ENCODE measurements at regions not wholly inside any gene's neighbourhood (a gene's known extent, or its start where the extent isn't known, plus 50 kb on each side); places are given as distances from the start of the nearest gene placed in this dataset.

DNA sequence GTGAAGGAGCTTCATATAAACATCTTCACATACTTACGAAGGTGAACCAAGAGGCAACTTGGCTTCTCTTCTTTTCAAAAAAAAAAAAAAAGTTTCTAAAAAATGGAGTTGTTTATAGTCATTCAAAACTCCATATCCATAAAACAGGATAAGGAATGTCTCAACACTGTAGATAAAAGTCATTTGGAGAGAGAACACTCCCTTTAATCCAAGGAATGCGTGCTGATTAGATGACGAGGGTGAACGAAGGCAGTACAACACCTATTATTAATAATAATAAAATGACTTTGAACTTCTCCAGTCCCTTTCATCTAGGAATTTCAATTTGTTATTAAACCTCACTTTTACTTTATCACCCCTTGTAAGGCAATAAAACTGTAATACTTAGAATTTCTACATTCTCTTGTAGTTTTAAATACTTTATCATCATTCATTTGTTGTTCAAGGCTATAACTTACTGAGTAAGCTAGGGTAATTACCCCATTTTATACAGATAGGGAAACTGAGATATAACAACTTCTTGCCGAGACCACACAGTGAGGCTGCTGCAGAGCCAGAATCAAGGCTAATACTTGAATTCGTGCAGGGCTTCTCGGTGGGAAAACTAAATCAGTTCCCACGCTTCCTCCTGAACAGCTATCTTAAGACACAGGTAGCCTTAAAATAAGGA, 377.1 kb downstream of the EFNA5 start:
- no peak for DNase-seq

DNA sequence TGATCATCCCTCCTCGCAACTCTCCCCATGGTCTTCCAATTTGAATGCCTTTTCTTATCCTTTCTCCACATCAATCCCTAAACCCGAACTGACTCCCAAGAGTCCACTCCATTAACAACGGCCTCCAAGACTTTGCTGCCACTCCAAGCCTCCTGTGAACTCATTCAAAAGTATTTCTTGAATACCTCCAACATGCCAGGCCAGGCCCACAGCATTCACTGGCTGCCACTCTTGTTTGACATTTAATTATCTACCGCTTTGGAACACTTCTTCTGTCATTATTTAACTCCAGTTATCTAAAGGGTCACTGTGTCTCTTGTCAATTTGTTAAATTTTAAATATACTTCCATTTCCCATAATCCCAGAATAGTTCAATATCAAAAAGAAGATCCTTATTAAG, 378.9 kb downstream of the EFNA5 start:
- DNase-seq: no peak

DNA sequence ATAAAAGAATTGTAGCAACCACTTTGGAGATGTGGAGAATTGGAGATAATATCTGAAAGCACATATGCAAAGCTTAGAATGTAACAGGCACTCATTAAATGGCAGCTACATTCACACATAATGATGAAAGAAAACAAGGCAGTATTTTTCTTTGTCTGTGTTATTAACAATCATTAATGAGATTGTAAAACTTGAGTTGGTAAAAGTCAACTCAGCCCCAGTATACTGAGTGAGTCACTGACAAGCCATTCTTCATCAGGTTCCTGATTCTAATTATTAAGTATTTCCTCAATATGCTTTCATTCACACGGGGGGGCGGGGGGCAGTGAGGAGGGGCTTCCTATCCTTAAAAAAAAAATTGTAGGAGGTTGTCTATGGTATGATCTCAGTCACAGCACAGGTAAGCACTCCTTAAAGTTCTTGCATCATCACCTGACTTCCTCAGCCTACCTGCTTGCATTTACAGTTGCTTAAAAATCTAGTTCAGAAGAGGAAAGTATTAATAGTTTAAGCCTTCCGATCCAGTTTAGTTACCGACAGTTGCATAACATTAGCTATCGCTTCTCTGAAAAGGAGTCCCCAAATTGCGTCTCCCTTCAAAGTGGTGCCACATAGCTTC, 379.8 kb downstream of the EFNA5 start:
- DNase-seq: no peak

DNA sequence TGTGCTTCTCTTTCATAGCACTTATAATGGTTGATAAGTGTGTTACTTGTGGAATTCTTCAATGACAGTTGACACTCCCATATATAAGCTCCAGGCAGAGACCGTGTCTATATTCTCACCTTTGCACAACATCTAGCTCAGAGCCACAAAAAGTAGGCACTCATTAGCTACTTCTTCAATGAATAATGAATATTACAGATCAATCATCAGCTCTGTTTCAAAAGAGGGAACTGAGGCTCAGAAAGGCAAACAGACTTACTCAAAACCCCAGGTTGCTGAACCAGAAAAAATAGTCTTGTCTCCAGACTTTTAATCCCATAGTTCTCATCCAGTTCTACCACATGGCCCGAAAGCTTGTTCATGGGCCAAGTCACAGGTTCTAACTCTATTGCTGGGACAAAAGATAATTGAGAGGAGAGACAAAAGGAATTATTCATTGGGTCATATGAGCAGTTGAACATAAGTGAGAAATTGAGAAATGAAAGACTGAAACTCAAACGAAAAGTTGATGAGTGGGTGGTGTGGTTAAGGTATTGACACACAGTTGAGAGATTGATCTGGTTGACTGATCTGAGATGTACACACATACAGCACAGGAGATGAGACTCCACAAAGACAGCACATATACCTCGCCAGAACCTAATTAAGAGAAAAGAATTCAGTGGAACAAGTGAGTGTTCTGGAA, 381.6 kb downstream of the EFNA5 start:
- DNase-seq: peak in 1 of 5 donors; percentile 1

DNA sequence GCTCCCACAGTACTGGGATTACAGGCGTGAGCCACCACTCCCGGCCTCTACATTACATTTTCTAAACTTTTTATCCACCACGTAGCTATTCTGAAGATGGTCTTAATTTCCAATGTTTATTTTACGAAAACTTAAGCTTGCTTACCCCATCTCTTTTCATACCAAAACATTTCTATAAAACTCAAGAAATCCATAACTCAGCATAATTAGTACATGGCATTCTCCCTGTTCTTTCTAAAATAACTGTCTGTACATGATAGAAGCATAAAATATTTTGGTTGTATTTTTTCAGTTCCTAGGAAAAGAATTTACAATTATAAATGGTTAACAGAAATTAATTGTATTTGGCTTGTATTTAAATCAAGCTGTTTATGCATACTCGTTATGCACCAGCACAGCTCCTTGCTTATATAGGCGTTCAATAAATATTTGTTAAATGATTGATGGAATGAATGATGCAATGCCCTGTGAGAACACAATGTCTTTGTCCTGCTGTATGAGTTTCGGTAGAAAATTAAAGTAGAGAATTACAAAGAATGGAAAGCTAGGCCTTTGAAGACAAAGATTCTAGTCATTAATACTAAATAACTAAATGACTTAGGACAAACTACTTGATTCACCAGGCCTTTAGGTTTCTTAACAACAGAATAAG, 384.2 kb downstream of the EFNA5 start:
- no peak for DNase-seq

DNA sequence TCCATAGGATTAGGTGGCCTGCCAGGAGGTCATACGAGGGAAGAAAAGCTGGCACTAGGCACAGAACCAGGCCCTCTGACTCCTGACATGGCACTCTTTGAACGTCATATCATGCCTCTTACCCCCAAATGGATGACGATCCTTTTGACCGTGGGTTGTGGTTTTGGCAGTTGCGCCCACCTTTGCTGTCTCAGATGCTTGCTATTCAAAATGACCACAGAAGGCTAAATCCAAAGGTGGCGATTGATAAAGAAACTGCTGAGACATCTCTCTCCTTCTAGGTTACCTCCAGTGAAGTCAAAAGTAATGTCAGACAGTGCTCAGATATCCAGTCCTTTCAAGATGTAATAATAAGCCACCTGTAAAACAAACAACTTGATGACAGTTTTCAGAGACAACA, 385.0 kb downstream of the EFNA5 start:
- no peak for DNase-seq

DNA sequence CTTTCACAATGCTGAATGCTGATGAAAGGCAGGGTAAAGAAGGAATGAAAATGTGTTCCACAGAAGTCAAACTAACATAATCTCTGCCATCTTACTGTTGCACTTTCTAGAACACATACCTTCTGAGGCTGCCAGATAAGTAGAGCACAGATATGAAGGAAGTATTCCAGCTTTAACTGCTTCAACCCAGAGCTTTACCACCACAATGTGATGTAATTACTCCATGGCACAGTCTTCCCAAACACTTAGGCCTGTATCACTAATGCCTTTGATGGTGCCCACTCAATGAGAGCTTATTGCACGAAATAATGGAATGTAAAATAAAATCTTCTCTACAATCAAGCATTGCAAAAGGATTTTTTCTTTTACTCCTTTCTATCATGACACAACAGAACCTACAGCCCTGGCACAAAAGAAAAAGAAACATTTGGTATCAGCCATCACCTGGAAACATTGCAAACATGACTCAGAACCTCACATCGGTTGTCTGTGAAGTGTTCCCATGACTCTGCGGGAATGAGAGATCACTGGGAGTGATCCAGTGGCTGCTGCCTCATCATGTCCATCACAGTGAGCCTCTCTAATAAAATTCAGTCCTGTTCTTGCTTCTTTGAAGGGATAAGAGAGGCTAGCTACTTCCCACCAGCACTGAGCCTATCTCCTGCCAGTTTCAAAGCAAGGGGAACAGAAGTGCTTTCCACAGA, 385.8 kb downstream of the EFNA5 start:
- no peak for DNase-seq

DNA sequence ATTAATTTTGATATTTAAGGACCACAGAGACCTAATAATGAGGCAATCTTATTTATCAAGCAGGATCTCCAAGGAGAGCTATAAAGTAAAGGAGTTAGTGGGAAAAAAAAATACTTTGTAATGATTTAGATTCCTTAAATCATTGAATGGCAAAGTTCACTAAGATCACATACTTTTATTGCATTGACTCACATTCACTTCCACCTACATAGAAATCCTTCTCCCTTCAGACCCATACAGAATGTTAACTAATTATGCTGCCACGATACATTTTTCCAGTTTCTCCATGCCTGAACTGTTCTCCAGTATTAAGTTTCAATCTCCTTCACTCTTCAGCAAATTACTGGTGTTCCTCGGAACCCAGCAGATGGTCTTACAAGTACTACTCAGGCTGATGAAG, 388.7 kb downstream of the EFNA5 start:
- no peak for DNase-seq

DNA sequence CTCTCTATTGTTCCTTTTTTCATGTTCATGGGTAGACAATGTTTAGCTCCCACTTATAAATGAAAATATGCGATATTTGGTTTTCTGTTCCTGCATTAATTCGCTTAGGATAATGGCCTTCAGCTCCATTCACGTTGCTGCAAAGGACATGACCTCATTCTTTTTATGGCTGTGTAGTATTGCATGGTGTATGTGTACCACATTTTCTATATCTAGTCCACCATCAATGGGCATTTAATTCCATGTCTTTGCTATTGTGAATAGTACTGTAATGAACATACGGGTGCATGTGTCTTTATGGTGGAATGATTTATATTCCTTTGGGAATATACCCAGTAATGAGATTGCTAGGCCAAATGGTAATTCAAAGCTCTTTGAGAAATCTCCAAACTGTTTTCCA, 392.0 kb downstream of the EFNA5 start:
- no peak for DNase-seq

DNA sequence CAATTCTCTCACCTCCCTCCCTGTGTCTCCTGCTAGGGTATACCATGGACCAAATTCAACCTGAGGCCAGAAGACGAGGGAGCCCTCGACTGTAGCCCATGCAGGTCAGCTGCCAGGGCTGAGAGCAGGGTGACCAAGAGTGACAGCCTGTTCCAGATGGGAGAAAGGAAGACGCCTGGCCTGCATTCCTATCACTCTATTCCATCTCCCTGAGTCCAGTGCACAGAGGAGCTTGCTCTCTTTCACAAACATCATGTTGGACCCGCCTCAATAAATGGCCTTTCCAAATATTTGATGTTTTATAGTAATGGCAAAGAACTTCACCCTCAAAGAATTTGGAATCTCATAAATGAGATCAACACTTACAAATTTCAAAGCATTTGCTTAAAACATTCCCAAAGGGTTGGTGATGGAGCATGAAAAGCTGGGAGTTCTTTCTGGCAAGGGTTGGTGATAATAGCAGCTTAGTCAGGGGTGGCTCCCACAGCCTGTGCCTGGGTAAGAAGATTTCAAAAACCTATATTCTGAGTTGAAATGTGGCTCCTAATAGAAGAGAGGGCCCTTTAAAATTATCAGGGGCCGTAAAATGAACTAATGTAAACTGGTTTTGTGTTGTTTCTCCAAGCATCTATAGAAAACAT, 393.1 kb downstream of the EFNA5 start:
- DNase-seq: no peak

DNA sequence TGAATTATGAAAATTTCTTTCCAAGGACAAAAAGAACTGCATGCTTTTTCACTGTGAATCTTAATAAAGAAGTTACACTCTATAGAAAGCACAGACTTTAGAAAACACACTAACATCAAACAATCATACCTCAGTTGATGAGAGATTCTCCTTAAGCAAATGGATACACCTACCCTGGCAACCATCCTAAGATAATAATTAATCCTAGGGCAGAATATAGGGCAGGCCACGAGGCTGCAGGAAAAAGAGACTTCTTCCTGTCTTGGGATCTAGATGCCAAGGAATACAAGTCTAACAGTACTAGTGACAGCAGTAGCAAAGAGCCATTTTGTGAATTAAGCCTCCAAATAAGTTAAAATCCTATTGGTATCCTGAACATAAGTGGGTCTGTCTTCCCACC, 395.4 kb downstream of the EFNA5 start:
- DNase-seq: no peak

DNA sequence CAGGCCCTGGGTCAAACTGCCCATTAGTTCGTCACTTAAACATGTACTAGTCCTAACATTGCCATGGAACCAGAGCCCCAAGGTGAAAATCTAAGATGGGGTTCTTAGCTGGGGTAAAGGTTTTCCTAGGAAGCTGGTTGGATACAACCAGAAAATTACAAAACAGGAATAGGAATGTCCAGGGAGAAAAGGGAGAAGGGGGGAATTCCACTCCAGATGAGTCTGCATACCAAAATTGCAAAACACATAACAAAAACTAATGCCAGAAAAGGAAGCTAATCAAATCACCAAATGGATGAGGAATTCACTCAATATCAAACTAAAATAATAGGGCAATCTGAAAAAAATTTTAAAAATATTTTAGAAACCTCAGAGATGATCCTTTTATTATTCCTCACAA, 396.2 kb downstream of the EFNA5 start:
- DNase-seq: no peak

DNA sequence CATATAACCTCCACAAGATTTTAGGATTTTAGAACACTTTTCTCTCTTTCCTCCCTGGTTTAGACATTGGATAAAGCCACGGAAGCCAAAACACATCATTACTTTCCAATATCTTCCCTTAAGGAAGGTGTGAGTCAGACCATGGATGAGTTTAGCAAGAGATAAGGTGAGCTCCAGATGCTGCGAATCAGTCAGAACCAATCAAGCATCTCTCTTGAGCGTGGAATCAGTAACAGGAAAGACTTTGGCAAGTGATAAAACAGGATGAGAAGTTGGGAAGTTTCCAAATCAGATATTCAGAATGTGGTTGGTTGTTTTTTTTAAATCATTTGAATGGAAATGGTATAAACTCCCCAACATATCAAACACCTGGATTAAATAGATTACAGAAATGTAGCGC, 397.8 kb downstream of the EFNA5 start:
- DNase-seq: no peak

DNA sequence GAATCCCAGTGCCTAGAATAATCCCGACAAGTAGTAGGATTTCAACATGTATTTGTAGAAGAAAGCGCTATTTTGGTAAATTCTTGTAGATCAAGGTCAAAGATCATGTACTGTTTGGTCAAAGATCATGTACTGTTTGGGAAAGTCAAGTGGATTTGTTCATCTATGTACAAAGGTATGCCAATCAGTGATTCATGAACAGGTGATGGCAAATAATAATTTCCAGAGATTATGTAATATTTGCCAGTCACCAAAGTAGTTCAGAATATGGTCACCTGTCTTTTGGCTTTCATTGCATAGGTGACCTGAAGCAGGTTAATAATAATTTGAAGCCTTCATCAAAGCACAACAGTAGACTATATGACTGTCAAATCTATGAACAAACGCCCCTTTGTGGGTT, 398.2 kb downstream of the EFNA5 start:
- no peak for DNase-seq

DNA sequence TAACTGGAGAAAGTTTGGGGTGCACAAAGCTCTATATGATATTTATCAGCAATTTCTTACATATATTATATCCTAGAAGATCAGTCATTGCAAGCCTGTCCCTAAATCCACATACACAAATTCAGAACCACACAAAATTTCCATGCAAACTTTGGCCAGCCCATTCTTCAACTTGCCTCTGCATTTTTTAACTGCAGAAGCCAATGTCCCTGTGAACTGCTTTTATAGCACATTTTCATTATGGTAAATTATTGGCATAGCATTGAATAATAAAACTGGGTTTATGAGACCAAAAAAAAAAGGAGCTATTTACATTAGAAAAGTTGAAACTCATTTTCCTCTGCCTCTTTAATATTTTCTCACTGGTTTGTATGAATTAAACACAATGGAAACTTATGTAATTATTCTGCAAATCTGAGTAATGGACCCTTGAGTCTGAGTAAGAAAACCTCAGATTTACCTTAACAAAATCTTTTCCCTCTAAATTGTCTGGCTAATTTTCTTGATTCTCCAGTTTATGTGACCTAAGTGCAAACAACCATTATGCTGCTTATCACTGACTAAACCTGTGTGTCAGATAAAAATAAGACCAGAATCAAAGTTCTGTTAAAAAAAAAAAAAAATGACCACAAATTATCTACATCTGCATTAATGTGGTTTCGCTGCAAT, 398.9 kb downstream of the EFNA5 start:
- DNase-seq: no peak

DNA sequence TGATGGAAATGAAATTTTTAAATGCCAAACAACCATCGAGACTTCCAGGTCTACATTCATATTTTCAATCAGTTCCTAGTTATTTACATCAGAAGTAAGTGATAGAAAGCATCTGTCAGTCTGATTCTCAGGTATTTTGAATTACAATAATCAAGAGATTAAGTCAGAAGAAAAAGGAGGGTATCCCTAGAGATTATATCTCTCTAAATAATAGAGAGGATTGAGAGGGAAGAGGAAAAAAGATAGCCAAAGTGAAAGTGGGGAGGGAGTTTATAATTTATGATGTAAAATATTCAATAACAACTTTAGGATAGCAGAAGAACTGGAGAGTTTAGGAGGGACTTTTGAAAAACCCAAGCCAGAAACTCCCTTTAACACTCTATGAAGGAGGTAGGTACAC, 400.2 kb downstream of the EFNA5 start:
- no peak for DNase-seq

DNA sequence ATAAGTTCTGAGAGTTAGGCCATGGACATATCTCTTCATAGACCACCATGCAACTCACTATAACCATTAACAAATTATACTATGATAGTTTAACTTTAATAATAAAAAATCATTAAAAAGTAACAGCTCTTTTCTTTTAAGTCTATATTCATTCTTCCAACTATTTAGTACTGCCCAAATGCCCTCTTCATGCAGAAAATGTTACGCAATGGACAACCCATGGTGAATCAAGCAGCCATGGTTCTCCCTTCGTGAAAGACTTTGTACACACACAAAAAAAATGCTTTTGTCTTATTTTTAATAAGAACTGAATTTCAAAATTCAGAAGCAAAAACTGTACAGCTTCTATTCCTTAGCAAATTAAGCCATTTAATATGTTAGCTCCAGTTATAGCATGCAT, 401.1 kb downstream of the EFNA5 start:
- no peak for DNase-seq

DNA sequence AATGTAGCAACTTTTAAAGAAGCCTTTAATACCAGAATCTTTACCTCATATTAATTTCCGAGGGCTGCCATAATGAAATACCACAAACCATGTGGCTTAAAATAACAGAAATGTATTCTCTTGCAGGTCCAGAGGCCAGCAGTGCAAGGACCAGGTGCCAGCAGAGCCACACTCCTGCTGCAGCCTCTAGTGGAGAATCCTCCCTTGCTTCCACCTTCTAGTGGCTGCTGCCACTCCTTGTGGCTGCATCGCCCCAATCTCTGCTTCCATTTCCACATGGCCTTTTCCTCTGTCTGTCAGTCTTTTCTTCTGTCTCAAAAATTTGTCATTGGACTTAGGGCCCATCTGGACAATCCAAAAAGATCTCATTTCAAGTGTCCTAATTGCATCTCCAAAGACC, 401.5 kb downstream of the EFNA5 start:
- DNase-seq: no peak

DNA sequence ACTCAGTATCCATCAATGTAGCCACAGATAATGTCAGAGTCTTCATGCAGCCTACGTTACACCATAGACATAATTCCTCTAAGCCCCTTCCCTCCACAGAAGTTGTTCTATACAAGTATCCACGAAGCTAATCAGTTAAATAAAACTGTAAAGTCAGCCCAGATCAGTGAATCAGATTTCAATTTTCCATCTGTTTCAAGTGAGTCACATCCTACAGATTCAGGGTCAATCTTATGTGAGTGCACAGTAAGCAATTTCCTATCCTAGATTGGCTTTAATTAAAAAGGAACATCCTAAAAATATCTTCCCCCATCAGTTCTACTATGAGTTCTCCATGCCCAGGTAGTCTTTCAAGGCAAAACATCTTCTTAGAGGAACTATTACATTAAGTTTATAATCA, 402.5 kb downstream of the EFNA5 start:
- no peak for DNase-seq

DNA sequence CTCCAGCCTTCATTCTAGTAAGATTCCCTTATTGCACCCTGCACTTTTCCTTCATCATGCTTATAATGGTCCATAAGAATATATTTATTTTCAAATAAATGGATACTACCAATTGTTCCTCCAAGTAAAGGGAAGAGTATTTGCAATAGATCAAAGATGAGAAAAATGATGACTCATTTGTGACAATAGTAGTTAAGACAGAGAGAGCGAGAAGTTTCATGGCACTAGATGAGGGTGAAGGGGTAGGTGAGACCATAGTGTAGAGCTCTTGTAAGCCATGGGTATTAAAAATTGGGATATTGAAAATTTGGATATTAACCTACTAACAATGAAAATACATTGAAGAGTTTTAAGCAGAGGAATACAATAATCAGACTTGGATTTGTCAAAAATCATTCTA, 404.6 kb downstream of the EFNA5 start:
- no peak for DNase-seq

DNA sequence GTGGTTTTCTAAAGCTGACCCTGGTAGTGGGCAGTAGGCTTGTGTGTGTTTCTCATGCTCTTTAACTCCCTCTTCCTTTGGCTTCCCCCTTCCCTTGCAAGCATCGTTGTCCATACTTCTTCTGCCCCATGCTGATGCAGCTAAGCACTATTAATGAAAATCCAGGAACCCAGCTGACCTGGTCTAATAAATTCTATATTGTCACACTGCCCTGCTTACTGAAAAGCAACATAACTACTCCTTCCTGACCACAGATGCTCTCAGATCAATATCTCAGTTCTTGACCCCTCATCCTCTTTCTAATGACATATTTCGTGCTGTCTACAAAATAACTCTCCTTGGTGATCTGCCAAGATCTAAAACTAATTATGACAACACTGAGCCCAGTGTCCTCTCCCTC, 405.5 kb downstream of the EFNA5 start:
- DNase-seq: no peak

DNA sequence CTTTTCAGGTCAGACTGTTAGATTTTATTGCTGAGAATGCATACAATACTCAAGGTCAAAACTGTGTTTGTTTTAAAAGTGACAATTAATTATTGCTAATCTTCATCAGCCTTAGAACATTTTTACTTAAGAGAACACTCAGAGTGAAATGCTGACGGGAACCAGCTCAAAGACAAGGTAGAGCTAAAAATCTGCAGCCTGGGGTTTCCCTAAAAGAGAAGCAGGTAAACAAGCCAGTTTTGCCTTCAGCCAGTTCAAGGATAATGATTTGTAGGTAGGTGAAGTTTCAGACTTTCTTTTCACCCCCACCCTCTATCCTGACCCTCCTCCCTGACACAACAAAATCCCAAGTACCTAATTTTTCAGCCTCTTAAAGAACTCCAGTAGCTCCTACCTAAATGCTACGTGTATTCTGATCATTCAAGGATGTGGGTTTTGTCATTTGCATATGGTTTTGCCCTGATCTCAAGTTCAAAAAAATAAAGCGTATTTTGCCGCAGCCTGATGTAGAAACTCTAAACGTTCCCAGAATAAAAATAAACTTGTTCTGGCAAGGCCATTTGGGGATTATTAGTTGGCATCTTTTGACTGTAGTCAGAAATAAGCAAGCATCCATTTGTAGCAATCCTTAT, 407.2 kb downstream of the EFNA5 start:
- DNase-seq: no peak
